ENCODE measurements at regions not wholly inside any gene's neighbourhood (a gene's known extent, or its start where the extent isn't known, plus 50 kb on each side); places are given as distances from the start of the nearest gene placed in this dataset.

DNA sequence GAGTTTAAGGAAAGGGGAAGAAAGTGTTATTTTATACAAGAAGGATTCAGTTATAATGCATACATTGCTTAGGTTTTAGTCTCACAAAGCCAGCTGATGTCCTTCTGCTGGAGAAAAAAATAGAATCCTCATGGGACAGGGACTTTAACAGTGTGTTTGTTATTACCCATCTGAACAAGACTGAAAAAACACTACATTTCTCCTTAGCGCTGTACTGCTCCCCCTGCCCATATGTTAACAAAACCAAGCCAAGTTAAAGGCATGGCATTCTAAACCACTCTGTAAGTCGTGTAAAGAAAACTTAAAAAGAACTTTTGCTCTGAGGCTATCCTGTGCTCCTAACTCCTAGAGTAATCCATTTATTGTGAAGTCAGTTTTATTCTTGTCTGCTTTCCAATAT lies 102.6 kb upstream of the NYAP2 start:
- Histone ChIP-seq H3K27me3 (no peaks in the 10 kb centered on the region), H3K4me1 (no peaks in the 10 kb centered on the region), H3K4me3 (no peak overlapping the region), H3K36me3 (no peaks in the 10 kb centered on the region), H3K27ac (no peak overlapping the region), H3K9me3 (no peaks in the 10 kb centered on the region)
- FAIRE-seq (no peak), ATAC-seq (no peak), DNase-seq (no peak)
- 56 to 69% methylated on average over 2 of the region's 2 CpGs for WGBS, 2 donors
- TF ChIP-seq CTCF (IDR thresholded peaks at IDR 0.05), result no peak
- intact Hi-C loops (cut with DNase I), result no loop called here

DNA sequence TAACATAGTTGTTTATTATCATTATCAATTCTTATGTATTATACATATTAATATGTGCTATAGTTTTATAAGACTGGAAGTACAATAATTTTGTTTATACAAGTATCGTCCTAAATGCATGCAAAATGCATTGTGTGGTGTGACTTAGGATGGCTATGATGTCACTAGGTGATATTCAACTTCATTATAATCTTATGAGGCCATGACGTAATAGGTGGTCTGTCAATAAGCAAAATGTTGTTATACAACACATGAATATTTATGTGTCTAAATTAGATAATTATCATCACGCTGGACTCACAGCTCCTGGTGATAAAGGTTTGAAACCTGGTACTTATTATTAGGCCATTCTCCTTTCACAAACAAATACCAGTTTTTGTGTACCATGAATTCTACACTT lies 104.4 kb upstream of the NYAP2 start:
- 79 to 87% methylated on average over 3 of the region's 3 CpGs for WGBS, 2 donors
- FAIRE-seq, result no peak

GRCh38 chr2:225293638-225294037 lies 105.9 kb upstream of the NYAP2 start:
- Histone ChIP-seq H3K27me3 (no peaks in the 10 kb centered on the region), H3K27ac (no peak overlapping the region), H3K36me3 (no peaks in the 10 kb centered on the region), H3K9me3 (no peaks in the 10 kb centered on the region), H3K4me3 (no peak overlapping the region), H3K4me1 (no peaks in the 10 kb centered on the region)
- TF ChIP-seq CTCF (IDR thresholded peaks at IDR 0.05), result no peak
- 82 to 91% methylated on average over 7 of the region's 7 CpGs for WGBS, 2 donors
- DNase-seq (no peak), ATAC-seq (no peak), FAIRE-seq (no peak)
- intact Hi-C loops (cut with DNase I), result no loop called here

More for the DNA sequence above, 104.4 kb upstream of the NYAP2 start:
- Histone ChIP-seq H3K4me1 (no peaks in the 10 kb centered on the region), H3K4me3 (no peak overlapping the region), H3K36me3 (no peaks in the 10 kb centered on the region), H3K27ac (no peak overlapping the region), H3K9me3 (no peaks in the 10 kb centered on the region), H3K27me3 (no peaks in the 10 kb centered on the region)
- intact Hi-C loops (cut with DNase I), result no loop called here
- ATAC-seq (no peak), DNase-seq (no peak)
- TF ChIP-seq CTCF (IDR thresholded peaks at IDR 0.05), result no peak

DNA sequence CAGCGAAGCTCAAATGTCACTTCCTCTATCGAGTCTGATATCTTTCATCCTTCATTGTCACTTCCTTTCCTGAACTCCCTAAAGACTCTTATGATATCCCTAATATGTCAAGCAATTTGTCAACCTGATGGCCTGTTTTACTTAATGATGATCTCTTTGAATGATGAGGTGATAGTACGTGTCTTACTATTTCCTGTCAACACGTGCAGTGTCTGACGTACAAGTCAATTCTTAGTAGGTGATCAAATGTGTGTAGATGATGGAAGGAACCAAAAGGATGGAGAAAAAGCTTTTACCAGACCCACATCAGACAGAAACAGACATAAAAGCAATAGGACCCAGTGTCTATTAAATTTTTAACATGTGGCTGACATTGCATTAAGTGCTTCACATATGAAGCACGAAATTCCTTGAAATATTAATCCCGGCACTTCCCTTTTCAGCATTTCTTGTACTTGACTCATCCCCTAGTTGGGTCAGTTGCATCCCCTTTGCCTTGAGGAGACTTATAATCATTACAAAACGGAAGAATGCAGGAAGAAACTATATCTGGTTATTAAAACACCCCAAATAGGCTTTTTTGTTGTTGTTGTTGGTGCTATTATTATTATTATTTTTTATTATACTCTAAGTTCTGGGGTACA lies 108.6 kb upstream of the NYAP2 start:
- 72 to 78% methylated on average over 8 of the region's 8 CpGs for WGBS, 2 donors

More for the DNA sequence above, 108.6 kb upstream of the NYAP2 start:
- Histone ChIP-seq H3K27ac (no peak overlapping the region), H3K4me1 (no peaks in the 10 kb centered on the region), H3K9me3 (no peaks in the 10 kb centered on the region), H3K4me3 (no peak overlapping the region), H3K36me3 (no peaks in the 10 kb centered on the region), H3K27me3 (no peaks in the 10 kb centered on the region)
- DNase-seq (no peak), FAIRE-seq (no peak), ATAC-seq (no peak)
- intact Hi-C loops (cut with DNase I), result no loop called here
- no peak for TF ChIP-seq CTCF (IDR thresholded peaks at IDR 0.05)
